ENCODE measurements at regions not wholly inside any gene's neighbourhood (a gene's known extent, or its start where the extent isn't known, plus 50 kb on each side); places are given as distances from the start of the nearest gene placed in this dataset.
"Not testable (repeated sequence)": the region's sequence is repeated elsewhere in the genome, so short reads cannot be mapped to it uniquely, and the experiment has no call there.

DNA sequence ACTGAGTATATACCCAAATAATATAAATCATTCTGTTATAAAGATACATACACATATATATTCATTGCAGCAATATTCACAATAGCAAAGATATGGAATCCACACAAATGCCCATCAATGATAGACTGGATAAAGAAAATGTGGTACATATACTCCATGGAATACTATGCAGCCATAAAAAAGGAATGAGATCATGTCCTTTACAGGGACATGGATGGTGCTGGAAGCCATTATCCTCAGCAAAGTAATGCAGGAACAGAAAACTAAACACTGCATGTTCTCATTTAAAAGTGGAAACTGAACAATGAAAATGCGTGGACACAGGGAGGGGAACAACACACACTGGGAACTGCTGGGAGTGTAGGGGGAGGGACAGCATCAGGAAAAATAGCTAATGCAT, 1344.2 kb downstream of the AMY1C start:
- not testable (repeated sequence) for H3K4me3 ChIP-seq (ENCODE audit: low read length); H3K27me3 ChIP-seq (ENCODE audit: control insufficient read depth, insufficient read depth, low read length); H3K27ac ChIP-seq (ENCODE audit: low read depth, low read length); H3K36me3 ChIP-seq (ENCODE audit: control insufficient read depth, insufficient read depth, low read length); H3K9ac ChIP-seq (ENCODE audit: low read length); H3K4me1 ChIP-seq (ENCODE audit: control insufficient read depth, insufficient read depth, low read length)

DNA sequence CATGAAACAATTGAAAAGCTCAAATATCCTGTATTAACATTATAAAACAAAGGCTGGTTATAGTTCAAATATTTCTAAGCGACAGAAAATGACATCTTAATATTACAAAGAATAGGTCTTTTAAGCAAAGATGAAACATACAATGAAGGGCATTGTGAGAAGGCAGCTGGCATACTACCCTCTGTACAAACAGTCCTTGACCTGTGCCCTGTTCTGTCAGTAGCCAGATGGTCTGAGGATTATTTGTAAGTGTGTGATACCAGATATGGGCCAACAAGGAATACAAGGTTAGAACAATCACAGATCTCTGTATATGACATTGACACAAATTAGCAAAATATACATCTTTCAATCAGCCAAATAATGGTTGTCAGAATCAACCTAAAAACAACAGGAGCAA, 1350.4 kb downstream of the AMY1C start:
- Histone ChIP-seq H3K27me3 (ENCODE audit: control insufficient read depth, insufficient read depth, low read length) (no peaks in the 10 kb centered on the region), H3K4me1 (ENCODE audit: control insufficient read depth, insufficient read depth, low read length) (no peaks in the 10 kb centered on the region), H3K27ac (ENCODE audit: low read depth, low read length) (no peak overlapping the region), H3K4me3 (ENCODE audit: low read length) (no peak overlapping the region), H3K36me3 (ENCODE audit: control insufficient read depth, insufficient read depth, low read length) (no peaks in the 10 kb centered on the region), H3K9ac (ENCODE audit: low read length) (no peak overlapping the region)

DNA sequence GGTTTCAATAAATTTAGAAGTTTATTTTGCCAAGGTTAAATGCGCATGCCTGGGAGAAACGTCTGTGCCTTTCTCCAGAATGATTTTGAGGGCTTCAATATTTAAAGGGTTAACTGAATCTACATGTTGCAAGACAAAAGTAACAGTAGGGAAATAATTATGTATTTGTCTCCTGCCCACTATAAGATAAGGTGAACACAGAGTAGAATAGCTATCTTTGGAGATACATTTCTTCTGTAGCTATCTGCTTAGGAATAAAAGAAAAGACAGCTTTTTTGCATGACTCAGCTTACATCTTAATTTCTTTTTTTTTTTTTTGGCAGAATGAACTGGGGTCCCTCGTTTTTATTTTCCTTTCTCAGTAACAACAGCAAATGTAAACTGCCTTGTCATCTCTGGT, 1351.6 kb downstream of the AMY1C start:
- Histone ChIP-seq H3K4me3 (ENCODE audit: low read length) (no peak overlapping the region), H3K36me3 (ENCODE audit: control insufficient read depth, insufficient read depth, low read length) (no peaks in the 10 kb centered on the region), H3K9ac (ENCODE audit: low read length) (no peak overlapping the region), H3K4me1 (ENCODE audit: control insufficient read depth, insufficient read depth, low read length) (no peaks in the 10 kb centered on the region), H3K27ac (ENCODE audit: low read depth, low read length) (no peak overlapping the region), H3K27me3 (ENCODE audit: control insufficient read depth, insufficient read depth, low read length) (no peaks in the 10 kb centered on the region)

DNA sequence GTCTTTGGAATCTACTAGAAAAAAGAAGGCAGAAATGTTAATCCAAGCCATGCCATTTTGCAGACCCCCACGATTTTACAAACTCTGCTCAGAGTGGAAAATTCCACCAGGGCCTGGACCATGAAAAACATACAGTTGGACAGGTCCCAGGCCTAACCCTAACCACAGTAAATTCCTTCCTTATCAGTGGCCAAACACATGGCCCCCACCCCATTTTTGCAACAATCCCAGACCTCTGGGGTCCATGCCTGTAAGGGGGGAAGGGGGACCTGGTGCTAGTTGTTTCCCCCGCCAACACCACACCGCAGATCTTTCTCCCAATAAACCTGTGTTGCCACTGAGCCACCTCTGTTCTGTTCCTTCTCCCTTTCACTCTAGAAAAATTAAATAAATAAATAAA, 1352.7 kb downstream of the AMY1C start:
- Histone ChIP-seq H3K27ac (ENCODE audit: low read depth, low read length) (no peak overlapping the region), H3K4me1 (ENCODE audit: control insufficient read depth, insufficient read depth, low read length) (no peaks in the 10 kb centered on the region), H3K27me3 (ENCODE audit: control insufficient read depth, insufficient read depth, low read length) (no peaks in the 10 kb centered on the region), H3K4me3 (ENCODE audit: low read length) (no peak overlapping the region), H3K9ac (ENCODE audit: low read length) (no peak overlapping the region), H3K36me3 (ENCODE audit: control insufficient read depth, insufficient read depth, low read length) (no peaks in the 10 kb centered on the region)

DNA sequence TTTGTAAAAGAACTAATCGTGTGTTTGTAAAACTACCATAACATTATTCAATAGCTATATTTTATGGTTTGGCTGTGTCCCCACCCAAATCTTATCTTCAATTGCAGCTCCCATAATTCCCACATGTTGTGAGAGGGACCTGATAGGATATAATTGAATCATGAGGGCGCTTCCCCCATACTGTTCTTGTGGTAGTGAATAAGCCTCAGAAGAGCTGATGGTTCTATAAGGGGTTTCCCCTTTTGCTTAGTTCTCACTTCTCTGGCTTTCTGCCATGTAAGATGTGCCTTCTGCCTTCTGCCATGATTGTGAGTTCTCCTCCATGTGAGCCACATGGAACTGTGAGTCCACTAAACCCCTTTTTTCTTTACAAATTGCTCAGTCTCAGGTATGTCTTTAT, 1372.3 kb downstream of the AMY1C start:
- Histone ChIP-seq H3K36me3 (ENCODE audit: control insufficient read depth, insufficient read depth, low read length) (no peaks in the 10 kb centered on the region), H3K4me1 (ENCODE audit: control insufficient read depth, insufficient read depth, low read length) (no peaks in the 10 kb centered on the region), H3K27ac (ENCODE audit: low read depth, low read length) (no peak overlapping the region), H3K9ac (ENCODE audit: low read length) (no peak overlapping the region), H3K4me3 (ENCODE audit: low read length) (no peak overlapping the region), H3K27me3 (ENCODE audit: control insufficient read depth, insufficient read depth, low read length) (no peaks in the 10 kb centered on the region)

DNA sequence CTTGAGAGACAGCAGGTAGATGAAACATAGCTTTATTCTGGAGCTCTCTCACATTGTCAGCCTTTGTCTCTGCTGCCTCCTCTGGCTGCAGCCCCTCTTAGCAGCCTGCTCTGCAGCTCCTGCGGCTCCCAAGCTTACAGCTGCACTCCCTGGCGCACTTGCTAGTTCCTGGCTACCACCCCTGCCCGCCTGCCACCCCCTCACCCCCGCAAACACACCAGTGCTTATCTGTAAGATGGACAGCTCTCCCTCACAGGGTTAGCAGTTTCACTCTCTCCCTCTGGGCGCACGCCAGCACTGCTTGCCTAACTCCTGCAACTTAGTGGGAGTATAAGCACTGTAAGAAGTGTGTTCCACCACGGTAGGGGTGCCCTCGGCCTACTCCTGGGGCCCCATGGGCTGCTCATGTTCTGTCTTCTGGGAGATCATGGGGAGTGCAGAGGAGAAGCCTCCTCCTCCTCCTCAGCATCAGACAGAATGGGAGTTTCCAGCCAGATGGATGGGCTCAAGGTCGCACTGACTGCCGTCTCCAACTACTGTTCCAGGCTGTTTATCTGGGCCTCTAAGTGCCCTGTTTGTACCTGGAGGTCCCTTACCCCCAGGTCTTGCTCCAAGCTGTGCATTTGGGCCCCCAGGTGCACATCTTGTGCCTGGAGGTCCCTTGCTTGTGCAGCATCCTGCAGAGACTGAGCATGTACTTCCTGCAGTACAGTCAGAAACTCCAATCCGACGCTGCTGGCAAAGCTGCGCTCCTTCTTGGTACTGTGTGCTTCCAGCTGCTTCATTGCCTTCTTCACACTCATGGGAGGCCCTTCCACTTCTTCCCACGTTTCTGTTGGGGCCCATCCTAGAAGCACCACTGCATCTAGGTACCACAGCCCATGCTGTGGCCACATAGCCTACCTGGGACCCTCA, 1388.1 kb downstream of the AMY1C start:
- H3K27me3 ChIP-seq (ENCODE audit: control insufficient read depth, insufficient read depth, low read length), result no peaks in the 10 kb centered on the region
- no peak overlapping the region for H3K27ac ChIP-seq (ENCODE audit: low read depth, low read length)
- H3K9ac ChIP-seq (ENCODE audit: low read length), result no peak overlapping the region
- H3K36me3 ChIP-seq (ENCODE audit: control insufficient read depth, insufficient read depth, low read length), result no peaks in the 10 kb centered on the region
- H3K4me1 ChIP-seq (ENCODE audit: control insufficient read depth, insufficient read depth, low read length), result no peaks in the 10 kb centered on the region
- no peak overlapping the region for H3K4me3 ChIP-seq (ENCODE audit: low read length)

DNA sequence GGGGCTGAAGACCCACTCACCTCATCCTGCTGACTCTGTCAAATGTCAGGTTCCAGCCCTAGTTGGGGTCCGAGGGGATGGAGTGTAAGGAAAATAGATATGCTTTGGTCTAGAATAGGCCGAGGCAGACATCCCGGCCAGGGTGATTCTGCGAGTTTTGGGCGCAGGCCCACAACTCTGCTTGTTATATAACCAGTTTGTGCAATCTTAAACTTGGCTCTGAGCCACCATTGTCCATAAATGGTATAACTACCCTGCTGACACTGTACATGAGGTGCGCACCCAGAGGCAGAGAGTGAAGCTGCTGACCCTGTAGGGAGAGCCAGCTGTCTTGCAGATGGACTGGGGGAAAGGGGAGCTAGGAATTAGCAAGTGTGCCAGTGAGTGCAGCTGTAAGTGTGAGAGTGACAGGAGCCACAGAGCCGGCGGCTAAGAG, 1388.8 kb downstream of the AMY1C start:
- Histone ChIP-seq H3K27me3 (ENCODE audit: control insufficient read depth, insufficient read depth, low read length) (no peaks in the 10 kb centered on the region), H3K27ac (ENCODE audit: low read depth, low read length) (no peak overlapping the region), H3K9ac (ENCODE audit: low read length) (no peak overlapping the region), H3K4me3 (ENCODE audit: low read length) (no peak overlapping the region), H3K36me3 (ENCODE audit: control insufficient read depth, insufficient read depth, low read length) (no peaks in the 10 kb centered on the region), H3K4me1 (ENCODE audit: control insufficient read depth, insufficient read depth, low read length) (no peaks in the 10 kb centered on the region)

DNA sequence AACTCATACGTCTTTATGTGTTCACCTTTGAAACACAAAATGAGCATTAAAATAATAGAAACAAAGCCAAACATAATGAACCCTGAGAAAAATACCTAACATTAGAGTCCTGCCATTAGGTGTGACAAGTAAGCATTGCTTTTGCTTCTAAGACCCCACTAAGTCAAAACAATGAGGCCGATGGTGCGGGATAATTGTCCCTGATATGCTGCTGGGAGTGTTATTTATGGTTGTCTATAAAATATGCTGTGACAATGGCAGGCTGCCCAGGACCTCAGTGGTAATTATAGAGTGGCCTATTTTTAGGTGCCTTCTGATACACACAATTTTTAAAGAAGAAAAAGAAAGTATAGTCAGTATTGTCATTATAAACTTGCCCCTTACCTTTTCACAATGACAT, 1423.1 kb downstream of the AMY1C start:
- Histone ChIP-seq H3K27me3 (ENCODE audit: control insufficient read depth, insufficient read depth, low read length) (no peaks in the 10 kb centered on the region), H3K4me3 (ENCODE audit: low read length) (no peak overlapping the region), H3K9ac (ENCODE audit: low read length) (no peak overlapping the region), H3K27ac (ENCODE audit: low read depth, low read length) (no peak overlapping the region), H3K4me1 (ENCODE audit: control insufficient read depth, insufficient read depth, low read length) (no peaks in the 10 kb centered on the region), H3K36me3 (ENCODE audit: control insufficient read depth, insufficient read depth, low read length) (no peaks in the 10 kb centered on the region)

DNA sequence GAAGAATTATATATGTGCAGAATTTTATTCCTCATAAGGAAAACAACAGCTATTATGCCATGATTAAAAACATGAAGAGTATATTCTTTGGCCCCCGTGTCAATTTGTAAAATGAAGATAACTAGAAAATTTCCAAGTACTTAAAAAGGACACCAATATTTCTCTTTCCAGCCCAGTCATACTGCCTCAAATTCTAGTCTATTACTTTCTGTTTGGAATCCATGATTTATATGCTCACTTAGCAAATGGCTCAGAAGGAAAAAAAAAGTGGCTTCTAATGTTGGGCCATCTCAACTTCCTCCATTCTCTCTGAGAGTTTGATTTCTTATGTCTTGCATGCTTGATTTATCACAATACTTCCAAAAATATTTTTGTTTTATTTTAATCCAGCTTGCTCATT, 1431.1 kb downstream of the AMY1C start:
- no peak overlapping the region for H3K4me3 ChIP-seq (ENCODE audit: low read length)
- no peaks in the 10 kb centered on the region for H3K36me3 ChIP-seq (ENCODE audit: control insufficient read depth, insufficient read depth, low read length)
- no peak overlapping the region for H3K9ac ChIP-seq (ENCODE audit: low read length)
- no peak overlapping the region for H3K27ac ChIP-seq (ENCODE audit: low read depth, low read length)
- H3K4me1 ChIP-seq (ENCODE audit: control insufficient read depth, insufficient read depth, low read length), result no peaks in the 10 kb centered on the region
- H3K27me3 ChIP-seq (ENCODE audit: control insufficient read depth, insufficient read depth, low read length), result no peaks in the 10 kb centered on the region

DNA sequence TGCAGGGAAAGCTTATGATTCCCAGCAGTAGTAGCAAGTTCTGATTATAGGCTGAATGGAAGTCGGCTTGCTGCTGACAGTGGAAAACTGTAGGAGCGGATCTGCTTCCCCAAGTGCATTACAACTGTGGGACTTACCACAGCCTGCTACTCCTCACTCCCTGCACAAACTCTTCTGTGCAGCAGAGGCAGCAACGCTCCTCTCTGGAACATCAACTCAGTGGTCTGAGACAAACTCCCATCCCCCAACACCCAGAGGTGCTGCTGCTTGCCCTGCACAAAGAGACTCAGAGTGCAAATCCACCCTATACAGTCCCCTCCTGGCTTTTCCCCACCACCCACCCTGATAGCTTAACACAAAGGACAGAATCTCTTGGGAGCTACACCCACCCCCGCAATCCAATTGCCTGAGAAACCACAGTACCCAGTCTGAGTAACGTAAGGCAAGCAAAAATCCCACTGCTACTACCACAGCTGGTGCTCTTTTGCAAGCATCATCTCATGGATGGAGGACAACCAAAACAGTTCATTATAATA, 1455.2 kb downstream of the AMY1C start:
- no peaks in the 10 kb centered on the region for H3K4me1 ChIP-seq (ENCODE audit: control insufficient read depth, insufficient read depth, low read length)
- no peak overlapping the region for H3K9ac ChIP-seq (ENCODE audit: low read length)
- no peak overlapping the region for H3K27ac ChIP-seq (ENCODE audit: low read depth, low read length)
- H3K27me3 ChIP-seq (ENCODE audit: control insufficient read depth, insufficient read depth, low read length), result no peaks in the 10 kb centered on the region
- H3K4me3 ChIP-seq (ENCODE audit: low read length), result no peak overlapping the region
- no peaks in the 10 kb centered on the region for H3K36me3 ChIP-seq (ENCODE audit: control insufficient read depth, insufficient read depth, low read length)

DNA sequence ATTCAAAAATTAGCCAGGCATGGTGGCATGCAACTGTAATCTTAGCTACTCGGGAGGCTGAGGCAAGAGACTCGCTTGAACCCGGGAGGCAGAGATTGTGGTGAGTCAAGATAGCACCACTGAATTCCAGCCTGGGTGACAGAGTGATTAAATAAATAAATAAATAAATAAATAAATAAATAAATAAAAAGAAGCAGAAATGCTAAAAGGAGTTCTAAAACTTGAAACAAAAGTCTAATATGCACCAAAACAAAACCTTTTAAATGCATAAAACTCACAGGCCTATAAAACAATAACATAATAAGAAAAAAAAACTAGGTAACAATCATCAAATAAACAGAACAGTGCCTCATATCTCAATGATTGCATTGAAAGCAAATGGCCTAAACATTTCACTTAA, 1458.9 kb downstream of the AMY1C start:
- Histone ChIP-seq H3K36me3 (ENCODE audit: control insufficient read depth, insufficient read depth, low read length) (no peaks in the 10 kb centered on the region), H3K4me1 (ENCODE audit: control insufficient read depth, insufficient read depth, low read length) (no peaks in the 10 kb centered on the region)

DNA sequence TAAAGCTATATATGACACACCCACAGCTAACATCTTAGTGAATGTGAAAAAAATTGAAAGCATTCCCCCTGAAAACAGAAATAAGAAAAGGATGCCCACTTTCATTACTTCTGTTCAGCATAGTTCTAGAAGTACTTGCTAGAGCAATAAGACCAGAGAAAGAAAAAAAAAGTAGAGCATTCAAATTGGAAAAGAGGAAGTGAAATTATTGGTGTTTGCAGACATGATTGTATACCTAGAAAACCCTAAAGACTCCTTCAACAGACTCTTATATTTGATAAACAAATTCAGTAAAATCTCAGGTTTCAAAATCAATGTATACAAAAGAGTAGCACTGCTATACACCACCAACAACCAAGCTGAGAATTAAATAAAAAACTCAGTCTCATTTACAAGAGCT, 1461.0 kb downstream of the AMY1C start:
- H3K36me3 ChIP-seq (ENCODE audit: control insufficient read depth, insufficient read depth, low read length), result no peaks in the 10 kb centered on the region
- H3K27me3 ChIP-seq (ENCODE audit: control insufficient read depth, insufficient read depth, low read length), result no peaks in the 10 kb centered on the region
- no peaks in the 10 kb centered on the region for H3K4me1 ChIP-seq (ENCODE audit: control insufficient read depth, insufficient read depth, low read length)
- no peak overlapping the region for H3K4me3 ChIP-seq (ENCODE audit: low read length)
- no peak overlapping the region for H3K9ac ChIP-seq (ENCODE audit: low read length)
- no peak overlapping the region for H3K27ac ChIP-seq (ENCODE audit: low read depth, low read length)

More for the DNA sequence above, 1458.9 kb downstream of the AMY1C start:
- no peak overlapping the region for H3K9ac ChIP-seq (ENCODE audit: low read length)
- H3K4me3 ChIP-seq (ENCODE audit: low read length), result no peak overlapping the region
- no peak overlapping the region for H3K27ac ChIP-seq (ENCODE audit: low read depth, low read length)
- H3K27me3 ChIP-seq (ENCODE audit: control insufficient read depth, insufficient read depth, low read length), result no peaks in the 10 kb centered on the region

DNA sequence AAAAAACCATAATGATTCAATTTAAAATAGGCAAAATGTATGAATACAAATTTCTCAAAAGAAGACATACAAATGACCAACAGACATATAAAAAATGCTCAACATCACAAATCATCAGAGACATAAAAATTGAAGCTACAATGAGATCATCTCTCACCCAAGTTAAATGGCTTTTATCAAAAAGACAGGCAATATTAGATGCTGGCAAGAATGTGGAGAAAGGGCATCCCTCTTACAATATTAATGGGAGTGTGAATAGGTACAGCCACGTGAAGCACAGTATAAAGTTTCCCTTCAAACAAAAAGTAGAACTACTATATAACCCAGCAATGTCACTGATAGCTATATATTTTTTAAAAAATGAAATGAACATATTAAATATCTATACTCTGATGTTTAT, 1481.7 kb downstream of the AMY1C start:
- H3K36me3 ChIP-seq (ENCODE audit: control insufficient read depth, insufficient read depth, low read length), result no peaks in the 10 kb centered on the region

More for the DNA sequence above, 1481.7 kb downstream of the AMY1C start:
- Histone ChIP-seq H3K27me3 (ENCODE audit: control insufficient read depth, insufficient read depth, low read length) (no peaks in the 10 kb centered on the region), H3K27ac (ENCODE audit: low read depth, low read length) (no peak overlapping the region), H3K9ac (ENCODE audit: low read length) (no peak overlapping the region), H3K4me1 (ENCODE audit: control insufficient read depth, insufficient read depth, low read length) (no peaks in the 10 kb centered on the region), H3K4me3 (ENCODE audit: low read length) (no peak overlapping the region)
